ENCODE measurements at regions not wholly inside any gene's neighbourhood (a gene's known extent, or its start where the extent isn't known, plus 50 kb on each side); places are given as distances from the start of the nearest gene placed in this dataset.

- DNase-seq = no peak
- H3K23ac ChIP-seq (ENCODE audit: low read length in 2 of 2) = no peak overlapping the region
- 100% methylated on average over 1 of the region's 1 CpG for WGBS
These were observed 56.7 kb upstream of the XCR1 start for GRCh38 chr3:46083956-46084355.

GRCh38 chr3:46082849-46083248, 55.6 kb upstream of the XCR1 start:
- WGBS = 90% methylated on average over 1 of the region's 1 CpG
- no peaks in the 10 kb centered on the region for H3K79me1 ChIP-seq (replicated peaks; ENCODE audit: low read length, poor library complexity, severe bottlenecking)
- H3K9me3 ChIP-seq (ENCODE audit: control insufficient read depth, low read length) = no peaks in the 10 kb centered on the region
- no peak overlapping the region for H4K8ac ChIP-seq (ENCODE audit: low read length)
- H3K27me3 ChIP-seq (ENCODE audit: control insufficient read depth in 1 of 2, insufficient read depth in 1 of 2, low read length in 2 of 2) = peaks cover 0 to 4% of the 10 kb centered on the region in 2 experiments
- H2BK5ac ChIP-seq (ENCODE audit: low read depth, low read length, poor library complexity, severe bottlenecking) = no peak overlapping the region
- no peak overlapping the region for H3K14ac ChIP-seq (ENCODE audit: low read length in 2 of 2)
- no peak overlapping the region for H2BK12ac ChIP-seq (ENCODE audit: low read length in 2 of 2)
- no peak overlapping the region for H3K4me2 ChIP-seq (ENCODE audit: low read length, poor library complexity, severe bottlenecking)
- no peak overlapping the region for H3K18ac ChIP-seq (ENCODE audit: low read depth in 1 of 2, low read length in 2 of 2)
- no peak overlapping the region for H3K27ac ChIP-seq (ENCODE audit: low read length, poor library complexity, severe bottlenecking)
- H3K4me1 ChIP-seq (ENCODE audit: control insufficient read depth, insufficient read depth, low read depth, low read length) = no peaks in the 10 kb centered on the region
- no peak overlapping the region for H3K9ac ChIP-seq (ENCODE audit: low read length)
- H3K4ac ChIP-seq (ENCODE audit: low read depth in 1 of 2, low read length in 2 of 2) = no peak overlapping the region
- no peak overlapping the region for H2AK5ac ChIP-seq (ENCODE audit: low read length, severe bottlenecking)
- H3K36me3 ChIP-seq (ENCODE audit: control insufficient read depth in 1 of 2, insufficient read depth in 2 of 2, low read depth in 1 of 2, low read length in 2 of 2) = no peaks in the 10 kb centered on the region
- H2AFZ ChIP-seq (ENCODE audit: low read depth, low read length) = no peak overlapping the region
- no peak overlapping the region for H4K91ac ChIP-seq (ENCODE audit: low read length)
- no peak overlapping the region for H2BK15ac ChIP-seq (ENCODE audit: low read depth, poor library complexity, severe bottlenecking)
- H3K23ac ChIP-seq (ENCODE audit: low read length in 2 of 2) = no peak overlapping the region
- H2BK120ac ChIP-seq (ENCODE audit: low read depth, low read length) = no peak overlapping the region
- DNase-seq = no peak
- no peak overlapping the region for H3K4me3 ChIP-seq (ENCODE audit: insufficient read depth in 1 of 2, low read depth in 1 of 2, low read length in 2 of 2)

More at GRCh38 chr3:46083956-46084355, 56.7 kb upstream of the XCR1 start:
- Histone ChIP-seq H3K4me1 (ENCODE audit: control insufficient read depth, insufficient read depth, low read depth, low read length) (peaks cover under 1% of the 10 kb centered on the region), H3K27me3 (ENCODE audit: control insufficient read depth in 1 of 2, insufficient read depth in 1 of 2, low read length in 2 of 2) (peaks cover 0 to 4% of the 10 kb centered on the region in 2 experiments), H2BK120ac (ENCODE audit: low read depth, low read length) (no peak overlapping the region), H2BK12ac (ENCODE audit: low read length in 2 of 2) (no peak overlapping the region), H3K9me3 (ENCODE audit: control insufficient read depth, low read length) (no peaks in the 10 kb centered on the region), H3K4me3 (ENCODE audit: insufficient read depth in 1 of 2, low read depth in 1 of 2, low read length in 2 of 2) (no peak overlapping the region), H3K9ac (ENCODE audit: low read length) (no peak overlapping the region), H2AK5ac (ENCODE audit: low read length, severe bottlenecking) (no peak overlapping the region), H3K18ac (ENCODE audit: low read depth in 1 of 2, low read length in 2 of 2) (no peak overlapping the region), H2BK15ac (ENCODE audit: low read depth, poor library complexity, severe bottlenecking) (no peak overlapping the region), H4K91ac (ENCODE audit: low read length) (no peak overlapping the region), H3K14ac (ENCODE audit: low read length in 2 of 2) (no peak overlapping the region), H3K27ac (ENCODE audit: low read length, poor library complexity, severe bottlenecking) (no peak overlapping the region), H2AFZ (ENCODE audit: low read depth, low read length) (no peak overlapping the region), H3K36me3 (ENCODE audit: control insufficient read depth in 1 of 2, insufficient read depth in 2 of 2, low read depth in 1 of 2, low read length in 2 of 2) (no peaks in the 10 kb centered on the region), H2BK5ac (ENCODE audit: low read depth, low read length, poor library complexity, severe bottlenecking) (no peak overlapping the region), H3K4ac (ENCODE audit: low read depth in 1 of 2, low read length in 2 of 2) (no peak overlapping the region), H4K8ac (ENCODE audit: low read length) (no peak overlapping the region), H3K79me1 (replicated peaks; ENCODE audit: low read length, poor library complexity, severe bottlenecking) (no peaks in the 10 kb centered on the region), H3K4me2 (ENCODE audit: low read length, poor library complexity, severe bottlenecking) (no peak overlapping the region)

DNA sequence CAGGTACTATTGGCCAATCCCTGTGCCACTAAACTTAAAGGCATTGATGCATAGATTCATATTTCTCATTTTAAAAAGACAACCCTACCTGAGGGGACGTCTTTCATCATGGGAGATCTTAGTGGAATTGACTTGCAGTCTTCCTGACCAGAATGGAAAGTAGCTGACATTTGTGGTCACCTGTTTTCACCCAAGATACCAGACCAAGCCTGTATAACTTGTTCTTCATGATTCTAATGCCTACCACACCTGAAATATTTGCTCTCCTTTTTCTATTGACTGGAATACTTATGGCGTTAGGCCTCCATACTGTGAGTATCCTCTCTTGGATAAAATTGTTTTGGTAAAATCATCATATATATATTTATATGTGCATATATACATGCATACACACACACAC, 54.7 kb upstream of the XCR1 start:
- no peak for DNase-seq
- no peaks in the 10 kb centered on the region for H3K9me3 ChIP-seq (ENCODE audit: control insufficient read depth, low read length)
- H2BK5ac ChIP-seq (ENCODE audit: low read depth, low read length, poor library complexity, severe bottlenecking) = no peak overlapping the region
- no peaks in the 10 kb centered on the region for H3K4me1 ChIP-seq (ENCODE audit: control insufficient read depth, insufficient read depth, low read depth, low read length)
- no peak overlapping the region for H3K4ac ChIP-seq (ENCODE audit: low read depth in 1 of 2, low read length in 2 of 2)
- H3K14ac ChIP-seq (ENCODE audit: low read length in 2 of 2) = no peak overlapping the region
- no peak overlapping the region for H3K9ac ChIP-seq (ENCODE audit: low read length)
- no peak overlapping the region for H4K8ac ChIP-seq (ENCODE audit: low read length)
- H3K23ac ChIP-seq (ENCODE audit: low read length in 2 of 2) = no peak overlapping the region
- no peak overlapping the region for H2BK120ac ChIP-seq (ENCODE audit: low read depth, low read length)
- no peaks in the 10 kb centered on the region for H3K36me3 ChIP-seq (ENCODE audit: control insufficient read depth in 1 of 2, insufficient read depth in 2 of 2, low read depth in 1 of 2, low read length in 2 of 2)
- H2AK5ac ChIP-seq (ENCODE audit: low read length, severe bottlenecking) = no peak overlapping the region
- H2BK15ac ChIP-seq (ENCODE audit: low read depth, poor library complexity, severe bottlenecking) = no peak overlapping the region
- no peak overlapping the region for H4K91ac ChIP-seq (ENCODE audit: low read length)
- no peak overlapping the region for H3K4me2 ChIP-seq (ENCODE audit: low read length, poor library complexity, severe bottlenecking)
- no peak overlapping the region for H2AFZ ChIP-seq (ENCODE audit: low read depth, low read length)
- H3K27ac ChIP-seq (ENCODE audit: low read length, poor library complexity, severe bottlenecking) = no peak overlapping the region
- H2BK12ac ChIP-seq (ENCODE audit: low read length in 2 of 2) = no peak overlapping the region
- no peak overlapping the region for H3K4me3 ChIP-seq (ENCODE audit: insufficient read depth in 1 of 2, low read depth in 1 of 2, low read length in 2 of 2)
- 68% methylated on average over 1 of the region's 2 CpGs for WGBS
- H3K27me3 ChIP-seq (ENCODE audit: control insufficient read depth in 1 of 2, insufficient read depth in 1 of 2, low read length in 2 of 2) = peaks cover 0 to 10% of the 10 kb centered on the region in 2 experiments
- no peaks in the 10 kb centered on the region for H3K79me1 ChIP-seq (replicated peaks; ENCODE audit: low read length, poor library complexity, severe bottlenecking)
- no peak overlapping the region for H3K18ac ChIP-seq (ENCODE audit: low read depth in 1 of 2, low read length in 2 of 2)

- WGBS = 85% methylated on average over 2 of the region's 2 CpGs
- DNase-seq = no peak
- H2AFZ ChIP-seq (ENCODE audit: low read depth, low read length) = no peak overlapping the region
These were observed 53.7 kb upstream of the XCR1 start for GRCh38 chr3:46080969-46081345.

More at GRCh38 chr3:46080969-46081345, 53.7 kb upstream of the XCR1 start:
- Histone ChIP-seq H3K23ac (ENCODE audit: low read length in 2 of 2) (no peak overlapping the region), H4K8ac (ENCODE audit: low read length) (no peak overlapping the region), H2BK5ac (ENCODE audit: low read depth, low read length, poor library complexity, severe bottlenecking) (no peak overlapping the region), H3K9me3 (ENCODE audit: control insufficient read depth, low read length) (no peaks in the 10 kb centered on the region), H2BK12ac (ENCODE audit: low read length in 2 of 2) (no peak overlapping the region), H2AK5ac (ENCODE audit: low read length, severe bottlenecking) (no peak overlapping the region), H3K4me1 (ENCODE audit: control insufficient read depth, insufficient read depth, low read depth, low read length) (no peaks in the 10 kb centered on the region), H3K27ac (ENCODE audit: low read length, poor library complexity, severe bottlenecking) (no peak overlapping the region), H3K9ac (ENCODE audit: low read length) (peak overlapping the region; percentile 39), H3K4me3 (ENCODE audit: insufficient read depth in 1 of 2, low read depth in 1 of 2, low read length in 2 of 2) (no peak overlapping the region), H3K14ac (ENCODE audit: low read length in 2 of 2) (no peak overlapping the region), H3K4ac (ENCODE audit: low read depth in 1 of 2, low read length in 2 of 2) (no peak overlapping the region), H3K79me1 (replicated peaks; ENCODE audit: low read length, poor library complexity, severe bottlenecking) (no peaks in the 10 kb centered on the region), H4K91ac (ENCODE audit: low read length) (no peak overlapping the region), H2BK120ac (ENCODE audit: low read depth, low read length) (no peak overlapping the region), H3K36me3 (ENCODE audit: control insufficient read depth in 1 of 2, insufficient read depth in 2 of 2, low read depth in 1 of 2, low read length in 2 of 2) (no peaks in the 10 kb centered on the region), H3K18ac (ENCODE audit: low read depth in 1 of 2, low read length in 2 of 2) (no peak overlapping the region), H2BK15ac (ENCODE audit: low read depth, poor library complexity, severe bottlenecking) (no peak overlapping the region), H3K27me3 (ENCODE audit: control insufficient read depth in 1 of 2, insufficient read depth in 1 of 2, low read length in 2 of 2) (peaks cover 0 to 13% of the 10 kb centered on the region in 2 experiments), H3K4me2 (ENCODE audit: low read length, poor library complexity, severe bottlenecking) (no peak overlapping the region)
